ENCODE measurements at regions not wholly inside any gene's neighbourhood (a gene's known extent, or its start where the extent isn't known, plus 50 kb on each side); places are given as distances from the start of the nearest gene placed in this dataset.

DNA sequence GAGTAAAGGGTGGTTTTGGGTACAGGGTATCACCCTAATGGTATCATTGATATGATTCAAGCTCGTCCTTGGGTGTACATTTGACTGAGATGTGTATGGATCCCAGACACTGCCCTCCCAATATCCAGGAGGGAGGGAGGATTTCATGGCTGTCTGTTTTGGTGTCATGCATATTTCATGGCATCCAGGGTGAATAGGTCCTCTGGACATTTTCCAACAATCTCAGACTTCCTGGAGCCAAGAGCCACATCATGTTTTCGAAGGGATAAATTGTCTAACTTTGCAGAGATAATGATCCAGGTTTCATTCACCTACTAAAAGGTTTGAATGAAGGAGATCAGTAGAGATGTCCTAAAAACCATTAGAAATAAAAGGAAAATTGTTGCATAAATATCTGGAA is 431.9 kb downstream of the SHISA9 start:
- TF ChIP-seq, protein P1, sequence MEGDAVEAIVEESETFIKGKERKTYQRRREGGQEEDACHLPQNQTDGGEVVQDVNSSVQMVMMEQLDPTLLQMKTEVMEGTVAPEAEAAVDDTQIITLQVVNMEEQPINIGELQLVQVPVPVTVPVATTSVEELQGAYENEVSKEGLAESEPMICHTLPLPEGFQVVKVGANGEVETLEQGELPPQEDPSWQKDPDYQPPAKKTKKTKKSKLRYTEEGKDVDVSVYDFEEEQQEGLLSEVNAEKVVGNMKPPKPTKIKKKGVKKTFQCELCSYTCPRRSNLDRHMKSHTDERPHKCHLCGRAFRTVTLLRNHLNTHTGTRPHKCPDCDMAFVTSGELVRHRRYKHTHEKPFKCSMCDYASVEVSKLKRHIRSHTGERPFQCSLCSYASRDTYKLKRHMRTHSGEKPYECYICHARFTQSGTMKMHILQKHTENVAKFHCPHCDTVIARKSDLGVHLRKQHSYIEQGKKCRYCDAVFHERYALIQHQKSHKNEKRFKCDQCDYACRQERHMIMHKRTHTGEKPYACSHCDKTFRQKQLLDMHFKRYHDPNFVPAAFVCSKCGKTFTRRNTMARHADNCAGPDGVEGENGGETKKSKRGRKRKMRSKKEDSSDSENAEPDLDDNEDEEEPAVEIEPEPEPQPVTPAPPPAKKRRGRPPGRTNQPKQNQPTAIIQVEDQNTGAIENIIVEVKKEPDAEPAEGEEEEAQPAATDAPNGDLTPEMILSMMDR (conservative IDR thresholded peaks at IDR 0.05; ENCODE audit: low read length), result no peak
- TF ChIP-seq EZH2phosphoT487 (IDR thresholded peaks at IDR 0.05; ENCODE audit: borderline replicate concordance, low read depth, low read length), result no peak

Data from OCI-LY7 (cell line).